ENCODE measurements at regions not wholly inside any gene's neighbourhood (a gene's known extent, or its start where the extent isn't known, plus 50 kb on each side); places are given as distances from the start of the nearest gene placed in this dataset.

DNA sequence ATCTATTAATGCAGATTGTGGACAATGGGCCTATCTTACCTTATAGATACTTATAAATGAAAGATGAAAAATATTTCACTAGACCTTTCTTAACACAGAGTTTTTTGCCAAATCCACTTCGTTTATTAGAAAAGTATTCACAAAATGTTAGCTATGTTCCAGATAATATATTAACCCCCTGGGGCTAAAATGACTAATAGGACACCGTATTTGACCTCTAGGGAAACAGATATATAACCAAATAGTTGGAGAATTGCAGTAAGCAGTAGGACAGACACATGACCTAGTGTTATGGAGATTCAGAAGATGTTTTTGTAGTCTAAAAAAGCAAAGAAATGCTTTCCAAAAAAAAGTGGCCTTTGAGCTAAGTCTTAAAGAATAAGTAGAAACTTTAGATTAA, 106.9 kb downstream of the SEC16B start:
- no peak for TF ChIP-seq POLR2AphosphoS5 (IDR thresholded peaks at IDR 0.05)
- TF ChIP-seq POLR2A (IDR thresholded peaks at IDR 0.05) = no peak
- TF ChIP-seq, protein P1, sequence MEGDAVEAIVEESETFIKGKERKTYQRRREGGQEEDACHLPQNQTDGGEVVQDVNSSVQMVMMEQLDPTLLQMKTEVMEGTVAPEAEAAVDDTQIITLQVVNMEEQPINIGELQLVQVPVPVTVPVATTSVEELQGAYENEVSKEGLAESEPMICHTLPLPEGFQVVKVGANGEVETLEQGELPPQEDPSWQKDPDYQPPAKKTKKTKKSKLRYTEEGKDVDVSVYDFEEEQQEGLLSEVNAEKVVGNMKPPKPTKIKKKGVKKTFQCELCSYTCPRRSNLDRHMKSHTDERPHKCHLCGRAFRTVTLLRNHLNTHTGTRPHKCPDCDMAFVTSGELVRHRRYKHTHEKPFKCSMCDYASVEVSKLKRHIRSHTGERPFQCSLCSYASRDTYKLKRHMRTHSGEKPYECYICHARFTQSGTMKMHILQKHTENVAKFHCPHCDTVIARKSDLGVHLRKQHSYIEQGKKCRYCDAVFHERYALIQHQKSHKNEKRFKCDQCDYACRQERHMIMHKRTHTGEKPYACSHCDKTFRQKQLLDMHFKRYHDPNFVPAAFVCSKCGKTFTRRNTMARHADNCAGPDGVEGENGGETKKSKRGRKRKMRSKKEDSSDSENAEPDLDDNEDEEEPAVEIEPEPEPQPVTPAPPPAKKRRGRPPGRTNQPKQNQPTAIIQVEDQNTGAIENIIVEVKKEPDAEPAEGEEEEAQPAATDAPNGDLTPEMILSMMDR (IDR thresholded peaks at IDR 0.05) = no peak

Data from breast epithelium (tissue), 3 donors.